ENCODE measurements at regions not wholly inside any gene's neighbourhood (a gene's known extent, or its start where the extent isn't known, plus 50 kb on each side); places are given as distances from the start of the nearest gene placed in this dataset.

DNA sequence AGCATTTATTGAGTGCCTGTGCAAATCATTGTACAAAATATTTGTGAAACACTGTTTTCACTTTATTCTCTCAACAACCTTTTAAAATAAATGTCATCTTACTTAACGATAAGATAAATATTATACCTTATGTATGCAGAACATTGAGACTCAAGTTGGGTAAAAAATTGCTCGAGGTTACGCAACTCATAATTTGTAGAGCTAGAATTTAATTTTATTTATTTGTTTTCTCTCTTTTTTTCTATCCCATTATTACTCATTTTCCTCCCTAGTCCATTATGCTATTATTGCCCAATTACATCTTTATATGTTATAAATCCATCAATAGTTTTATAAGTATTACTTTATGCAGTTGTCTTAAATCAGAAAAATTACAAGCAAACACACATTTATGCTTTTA is 77.4 kb upstream of the ELOVL5 start:
- dilution Hi-C loops (cut with HindIII; ENCODE audit: low sequenced_read_pairs, unreplicated experiment): no loop called here
- Histone ChIP-seq H2BK5ac (ENCODE audit: low read depth, low read length, poor library complexity, severe bottlenecking) (no peak overlapping the region), H3K23ac (ENCODE audit: low read depth, low read length) (no peak overlapping the region), H3K36me3 (ENCODE audit: control insufficient read depth, insufficient read depth, low read length) (no peaks in the 10 kb centered on the region), H3K18ac (ENCODE audit: low read depth, low read length) (no peak overlapping the region), H2AK9ac (replicated peaks; ENCODE audit: low read depth, low read length, poor library complexity) (no peak overlapping the region), H3K27ac (ENCODE audit: insufficient read depth, low read length) (no peak overlapping the region), H2AK5ac (ENCODE audit: low read depth, low read length) (no peak overlapping the region), H3K4me3 (ENCODE audit: insufficient read depth, low read depth, low read length) (no peak overlapping the region), H3K9me1 (ENCODE audit: insufficient read depth, low read length) (no peaks in the 10 kb centered on the region), H4K5ac (ENCODE audit: low read depth, low read length) (no peak overlapping the region), H4K8ac (ENCODE audit: low read depth in 2 of 2, low read length in 2 of 2) (no peak overlapping the region), H3K4me2 (ENCODE audit: low read depth, low read length) (no peak overlapping the region), H2AFZ (replicated peaks; ENCODE audit: low read length, poor library complexity) (no peak overlapping the region), H3K9ac (ENCODE audit: low read depth, low read length) (no peak overlapping the region), H3K4ac (ENCODE audit: low read depth, low read length) (no peak overlapping the region), H3K56ac (ENCODE audit: extremely low read depth, insufficient read depth, low read length) (no peak overlapping the region), H2BK20ac (ENCODE audit: low read depth, low read length) (no peak overlapping the region), H2BK120ac (ENCODE audit: low read depth, low read length) (no peak overlapping the region), H3K14ac (replicated peaks; ENCODE audit: low read depth, low read length) (no peak overlapping the region), H3K4me1 (ENCODE audit: control insufficient read depth, insufficient read depth, low read length) (no peaks in the 10 kb centered on the region), H3K9me3 (ENCODE audit: control insufficient read depth, insufficient read depth, low read length) (no peaks in the 10 kb centered on the region), H3K79me1 (ENCODE audit: low read depth in 1 of 2, low read length in 2 of 2) (no peaks in the 10 kb centered on the region), H4K20me1 (ENCODE audit: insufficient read depth, low read length) (no peaks in the 10 kb centered on the region), H4K91ac (ENCODE audit: insufficient read depth, low read depth, low read length) (no peak overlapping the region), H2BK15ac (ENCODE audit: low read depth, low read length) (no peak overlapping the region), H3K27me3 (ENCODE audit: control insufficient read depth, insufficient read depth, low read length) (peaks cover 9% of the 10 kb centered on the region)
- TF ChIP-seq BHLHE40 (IDR thresholded peaks at IDR 0.05; ENCODE audit: low read depth, low read length) (no peak), CEBPB (IDR thresholded peaks at IDR 0.05; ENCODE audit: low read depth, low read length) (peak; percentile 72), POLR2A (IDR thresholded peaks at IDR 0.05; ENCODE audit: low read depth, low read length) (no peak), RFX5 (IDR thresholded peaks at IDR 0.05; ENCODE audit: low read depth, low read length) (no peak)
- POLR2A ChIA-PET (ENCODE audit: unreplicated experiment): no interaction called here
- CTCF ChIA-PET: no interaction called here
- BruUV-seq (replicated peaks): no TSS peak
- DNase-seq (no peak), ATAC-seq (ENCODE audit: low read depth) (no peak)
- no CpG with 5 or more reads among the region's 3 CpGs for WGBS, 2 experiments (ENCODE audit: extremely low coverage in 2 of 2, insufficient read length in 1 of 2)
- intact Hi-C loops (cut with micrococcal nuclease): no loop called here
- in situ Hi-C loops (cut with MboI; ENCODE audit: low sequenced_read_pairs): no loop called here
